SU-DHL-6 (cell line): ENCODE measurements at regions not wholly inside any gene's neighbourhood (a gene's known extent, or its start where the extent isn't known, plus 50 kb on each side); places are given as distances from the start of the nearest gene placed in this dataset.

Source experiments
- H2AFZ ChIP-seq: fragments of 200-600 bp; sonication (generic); 2 replicates; pipeline ENCODE4 v1.6.1; 2014; ENCODE audit warnings: low read depth, mild to moderate bottlenecking, moderate library complexity, mixed read lengths, antibody characterized with exemption, low read length; ENCODE audit not compliant: severe bottlenecking
- H3F3A ChIP-seq: fragments of 200-600 bp; shearing (Covaris generic); 2 replicates; pipeline ENCODE4 v1.6.0; 2016; ENCODE audit warnings: antibody characterized with exemption, mild to moderate bottlenecking; ENCODE audit not compliant: insufficient read depth
- H3K27ac ChIP-seq: fragments of 200-600 bp; sonication (generic); 2 replicates; pipeline ENCODE4 v1.5.1; 2016; ENCODE audit warnings: low read depth, mild to moderate bottlenecking, low read length, moderate library complexity, mixed read lengths
- H3K27me3 ChIP-seq: fragments of 200-600 bp; sonication (generic), shearing (Covaris generic); 2 replicates; pipeline ENCODE4 v1.6.0; 2014; ENCODE audit warnings: mild to moderate bottlenecking, low read length
- H3K36me3 ChIP-seq: fragments of 200-600 bp; sonication (generic); 2 replicates; pipeline ENCODE4 v1.6.1; 2014; ENCODE audit warnings: mild to moderate bottlenecking, low read length, mixed read lengths
- H3K4me2 ChIP-seq: fragments of 300-600, 200-600 bp; shearing (Covaris generic), sonication (generic); 2 replicates; pipeline ENCODE4 v1.6.0; 2014; ENCODE audit warnings: low read length, low read depth, mild to moderate bottlenecking; ENCODE audit not compliant: poor library complexity, severe bottlenecking
- H3K4me3 ChIP-seq: fragments of 200-600 bp; sonication (generic); 2 replicates; pipeline ENCODE4 v1.5.1; 2014; ENCODE audit warnings: antibody characterized with exemption, low read length, mild to moderate bottlenecking, mixed read lengths; ENCODE audit not compliant: insufficient read depth, poor library complexity, severe bottlenecking
- H3K79me2 ChIP-seq: fragments of 200-600 bp; sonication (generic); 2 replicates; pipeline ENCODE4 v1.6.1; 2014; ENCODE audit warnings: mild to moderate bottlenecking, low read length, moderate library complexity; ENCODE audit not compliant: insufficient read depth
- H3K9ac ChIP-seq: fragments of 200-600 bp; sonication (generic); 2 replicates; pipeline ENCODE4 v1.7.0; 2014; ENCODE audit warnings: mild to moderate bottlenecking, low read length
- H3K9me2 ChIP-seq: fragments of 200-600 bp; sonication (generic); replicated peaks from 2 replicates; pipeline ENCODE4 v1.6.1; 2014; ENCODE audit warnings: low read length; ENCODE audit not compliant: insufficient read depth
- H3K9me3 ChIP-seq: fragments of 200-600 bp; sonication (generic); 2 replicates; pipeline ENCODE4 v1.6.1; 2014; ENCODE audit warnings: low read length, mixed read lengths; ENCODE audit not compliant: insufficient read depth
- H4K20me1 ChIP-seq: fragments of 200-600 bp; sonication (generic); 2 replicates; pipeline ENCODE4 v1.6.1; 2014; ENCODE audit warnings: low read depth, mild to moderate bottlenecking, antibody characterized with exemption, low read length, moderate library complexity, mixed read lengths
- CTCF ChIP-seq: fragments of 200-600 bp; sonication (generic); IDR thresholded peaks from one replicate; pipeline ENCODE4 v1.5.1; 2017; ENCODE audit warnings: antibody characterized with exemption, mild to moderate bottlenecking, low read length, moderate library complexity; ENCODE audit not compliant: insufficient read depth, poor library complexity, severe bottlenecking
- EZH2phosphoT487 ChIP-seq: fragments of 200-600 bp; sonication (generic), shearing (Covaris generic); conservative IDR thresholded peaks from 2 replicates; pipeline ENCODE4 v1.6.1; 2018; ENCODE audit warnings: mild to moderate bottlenecking, antibody characterized with exemption, low read length, moderate library complexity, mixed read lengths

DNA sequence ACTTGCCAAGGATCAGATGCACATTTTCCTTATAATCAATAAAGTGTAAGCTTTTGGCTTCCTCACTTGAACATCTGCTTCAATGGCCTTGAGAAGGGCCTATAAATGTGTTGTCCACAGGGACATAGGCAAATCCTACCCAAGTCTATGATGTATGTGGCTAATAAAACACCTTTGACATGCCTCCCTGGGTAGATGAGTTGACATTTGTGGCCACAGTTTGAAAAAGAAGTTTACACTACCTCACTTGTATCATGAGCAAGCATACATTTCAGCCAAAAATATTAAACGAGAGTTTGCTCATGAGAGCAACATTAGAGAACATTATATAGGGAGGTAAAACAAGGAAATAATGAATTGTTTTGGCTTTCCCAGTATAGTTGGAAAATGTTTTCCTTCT is 1067.7 kb downstream of the C4orf33 start:
- H3F3A ChIP-seq: no peaks in the 10 kb centered on the region
- no peak overlapping the region for H2AFZ ChIP-seq
- no peaks in the 10 kb centered on the region for H3K79me2 ChIP-seq
- TF ChIP-seq EZH2phosphoT487 (no peak), CTCF (no peak)
- no peak overlapping the region for H3K27ac ChIP-seq
- H4K20me1 ChIP-seq: no peaks in the 10 kb centered on the region
- H3K9ac ChIP-seq: no peak overlapping the region
- no peak overlapping the region for H3K4me3 ChIP-seq
- no peaks in the 10 kb centered on the region for H3K36me3 ChIP-seq
- H3K9me2 ChIP-seq: no peaks in the 10 kb centered on the region
- no peaks in the 10 kb centered on the region for H3K27me3 ChIP-seq
- H3K4me2 ChIP-seq: no peak overlapping the region
- no peaks in the 10 kb centered on the region for H3K9me3 ChIP-seq

DNA sequence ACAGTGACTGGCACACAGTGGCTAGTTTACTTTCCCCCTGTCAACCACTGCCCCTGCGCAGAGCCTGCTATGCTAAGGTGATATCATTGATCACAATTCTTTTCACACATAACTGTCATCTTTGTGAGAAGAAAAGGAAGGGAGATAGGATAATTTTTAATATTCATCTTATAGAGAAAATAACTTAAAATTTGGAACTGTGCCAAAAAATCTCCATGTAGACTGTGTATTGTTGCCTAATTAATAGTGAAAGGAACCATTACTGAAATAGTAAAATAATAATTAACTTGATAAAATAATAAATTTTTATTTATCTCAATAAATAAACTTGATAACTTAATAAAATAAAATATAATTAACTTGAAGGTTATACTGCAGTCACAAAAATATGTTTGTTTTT is 1069.4 kb downstream of the C4orf33 start:
- no peaks in the 10 kb centered on the region for H3K9me3 ChIP-seq
- H3K27ac ChIP-seq: no peak overlapping the region
- no peak overlapping the region for H3K9ac ChIP-seq
- no peak overlapping the region for H3K4me2 ChIP-seq
- no peaks in the 10 kb centered on the region for H4K20me1 ChIP-seq
- H3K27me3 ChIP-seq: no peaks in the 10 kb centered on the region
- no peaks in the 10 kb centered on the region for H3F3A ChIP-seq
- H3K36me3 ChIP-seq: no peaks in the 10 kb centered on the region
- no peaks in the 10 kb centered on the region for H3K79me2 ChIP-seq
- H3K9me2 ChIP-seq: no peaks in the 10 kb centered on the region
- H3K4me3 ChIP-seq: no peak overlapping the region
- TF ChIP-seq CTCF (no peak), EZH2phosphoT487 (no peak)
- H2AFZ ChIP-seq: no peak overlapping the region

- Histone ChIP-seq H3K4me3 (no peak overlapping the region), H3K27me3 (no peaks in the 10 kb centered on the region), H3K9me2 (no peaks in the 10 kb centered on the region), H3K36me3 (no peaks in the 10 kb centered on the region), H2AFZ (no peak overlapping the region), H3K27ac (no peak overlapping the region), H4K20me1 (no peaks in the 10 kb centered on the region), H3K4me2 (no peak overlapping the region), H3K9ac (no peak overlapping the region), H3K9me3 (no peaks in the 10 kb centered on the region), H3F3A (no peaks in the 10 kb centered on the region), H3K79me2 (no peaks in the 10 kb centered on the region)
- TF ChIP-seq CTCF (no peak), EZH2phosphoT487 (no peak)
These were observed 1076.2 kb downstream of the C4orf33 start for GRCh38 chr4:130172156-130172555.

- TF ChIP-seq EZH2phosphoT487: no peak
- no peak for TF ChIP-seq CTCF
- Histone ChIP-seq H3K9ac (no peak overlapping the region), H3K79me2 (no peaks in the 10 kb centered on the region), H3K27ac (no peak overlapping the region), H3K4me3 (no peak overlapping the region), H3K9me3 (no peaks in the 10 kb centered on the region), H2AFZ (peak overlapping the region; percentile 13), H3F3A (no peaks in the 10 kb centered on the region), H3K9me2 (no peaks in the 10 kb centered on the region), H3K27me3 (no peaks in the 10 kb centered on the region), H3K4me2 (no peak overlapping the region), H3K36me3 (no peaks in the 10 kb centered on the region), H4K20me1 (no peaks in the 10 kb centered on the region)
These were observed 1082.2 kb downstream of the C4orf33 start for GRCh38 chr4:130178106-130178505.
